ENCODE measurements at regions not wholly inside any gene's neighbourhood (a gene's known extent, or its start where the extent isn't known, plus 50 kb on each side); places are given as distances from the start of the nearest gene placed in this dataset.

DNA sequence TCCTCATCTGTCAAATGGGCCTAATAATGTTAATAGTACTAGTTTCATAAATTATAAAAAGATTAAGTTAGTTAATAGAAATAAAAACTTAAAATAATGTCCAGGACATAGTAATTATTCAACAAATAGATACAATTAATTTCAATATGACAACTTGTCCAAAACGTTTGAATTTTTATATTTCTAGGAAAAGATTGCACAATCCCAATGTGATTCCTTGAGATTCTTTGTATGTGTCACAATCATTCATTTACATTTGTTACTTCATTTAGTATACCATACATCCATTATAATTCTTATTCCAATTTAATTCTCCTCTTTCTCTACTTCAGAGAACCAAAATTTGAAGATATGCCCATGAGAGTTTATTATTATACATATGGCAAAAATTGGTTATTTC, 554.2 kb downstream of the GABRG1 start:
- H3K9me3 ChIP-seq (ENCODE audit: insufficient read depth, low read depth, low read length), result no peaks in the 10 kb centered on the region
- H3K36me3 ChIP-seq (ENCODE audit: insufficient read depth, low read length), result no peaks in the 10 kb centered on the region
- no peak overlapping the region for H3K27ac ChIP-seq (ENCODE audit: low read depth, low read length)
- H3K4me1 ChIP-seq (ENCODE audit: insufficient read depth, low read length), result no peaks in the 10 kb centered on the region
- WGBS, result 90% methylated on average over 1 of the region's 1 CpG
- no peaks in the 10 kb centered on the region for H3K27me3 ChIP-seq (ENCODE audit: insufficient read depth, low read length)
- no peak overlapping the region for H3K4me3 ChIP-seq (ENCODE audit: low read length)
- no peak overlapping the region for H3K9ac ChIP-seq (ENCODE audit: low read depth, low read length)

DNA sequence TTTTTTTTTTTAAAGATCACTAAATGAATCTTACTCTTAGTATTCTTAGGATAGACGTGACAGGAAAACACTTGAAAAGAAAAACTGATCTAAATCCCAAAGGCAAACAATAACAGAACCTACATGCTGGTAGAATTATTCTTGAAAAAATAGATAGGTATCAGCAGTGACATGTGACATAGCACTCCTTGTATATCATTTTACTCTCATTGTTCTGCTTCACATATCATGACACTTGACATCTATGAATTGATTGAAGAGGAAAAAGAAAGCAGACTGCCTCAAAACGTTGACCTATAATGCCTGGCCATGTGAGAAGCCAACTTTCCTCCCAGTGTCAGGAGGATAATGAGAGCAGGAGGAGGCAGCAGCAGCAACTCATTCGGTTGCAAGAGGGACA, 555.2 kb downstream of the GABRG1 start:
- 88% methylated on average over 2 of the region's 3 CpGs for WGBS

DNA sequence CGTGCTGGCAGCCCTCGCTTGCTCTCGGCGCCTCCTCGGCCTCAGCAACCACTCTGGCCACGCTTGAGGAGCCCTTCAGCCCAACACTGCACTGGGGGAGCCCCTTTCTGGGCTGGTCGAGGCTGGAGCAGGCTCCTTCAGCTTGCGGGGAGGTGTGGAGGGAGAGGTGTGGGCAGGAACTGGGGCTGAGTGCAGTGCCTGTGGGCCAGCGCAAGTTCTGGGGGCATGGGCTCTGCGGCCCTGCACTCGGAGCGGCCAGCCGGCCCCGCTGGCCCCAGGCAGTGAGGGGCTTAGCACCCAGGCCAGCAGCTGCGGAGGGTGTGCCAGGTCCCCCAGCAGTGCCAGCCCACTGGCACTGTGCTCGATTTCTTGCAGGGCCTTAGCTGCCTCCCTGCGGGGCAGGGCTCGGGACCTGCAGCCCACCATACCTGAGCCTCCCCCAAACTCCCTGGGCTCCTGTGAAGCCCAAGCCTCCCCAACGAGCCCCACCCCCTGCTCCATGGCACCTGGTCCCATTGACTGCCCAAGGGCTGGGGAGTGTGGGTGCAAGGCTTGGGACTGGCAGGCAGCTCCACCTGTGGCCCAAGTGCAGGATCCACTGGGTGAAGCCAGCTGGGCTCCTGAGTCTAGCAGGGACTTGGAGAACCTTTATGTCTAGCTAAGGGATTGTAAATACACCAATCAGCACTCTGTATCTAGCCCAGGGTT, 556.8 kb downstream of the GABRG1 start:
- Histone ChIP-seq H3K36me3 (ENCODE audit: insufficient read depth, low read length) (no peaks in the 10 kb centered on the region), H3K27me3 (ENCODE audit: insufficient read depth, low read length) (no peaks in the 10 kb centered on the region), H3K27ac (ENCODE audit: low read depth, low read length) (no peak overlapping the region), H3K4me3 (ENCODE audit: low read length) (no peak overlapping the region), H3K9ac (ENCODE audit: low read depth, low read length) (no peak overlapping the region), H3K4me1 (ENCODE audit: insufficient read depth, low read length) (no peaks in the 10 kb centered on the region), H3K9me3 (ENCODE audit: insufficient read depth, low read depth, low read length) (no peaks in the 10 kb centered on the region)
- 92% methylated on average over 19 of the region's 19 CpGs for WGBS

More for the DNA sequence above, 555.2 kb downstream of the GABRG1 start:
- no peaks in the 10 kb centered on the region for H3K4me1 ChIP-seq (ENCODE audit: insufficient read depth, low read length)
- no peak overlapping the region for H3K27ac ChIP-seq (ENCODE audit: low read depth, low read length)
- H3K9ac ChIP-seq (ENCODE audit: low read depth, low read length), result no peak overlapping the region
- no peak overlapping the region for H3K4me3 ChIP-seq (ENCODE audit: low read length)
- H3K9me3 ChIP-seq (ENCODE audit: insufficient read depth, low read depth, low read length), result no peaks in the 10 kb centered on the region
- H3K36me3 ChIP-seq (ENCODE audit: insufficient read depth, low read length), result no peaks in the 10 kb centered on the region
- H3K27me3 ChIP-seq (ENCODE audit: insufficient read depth, low read length), result no peaks in the 10 kb centered on the region

DNA sequence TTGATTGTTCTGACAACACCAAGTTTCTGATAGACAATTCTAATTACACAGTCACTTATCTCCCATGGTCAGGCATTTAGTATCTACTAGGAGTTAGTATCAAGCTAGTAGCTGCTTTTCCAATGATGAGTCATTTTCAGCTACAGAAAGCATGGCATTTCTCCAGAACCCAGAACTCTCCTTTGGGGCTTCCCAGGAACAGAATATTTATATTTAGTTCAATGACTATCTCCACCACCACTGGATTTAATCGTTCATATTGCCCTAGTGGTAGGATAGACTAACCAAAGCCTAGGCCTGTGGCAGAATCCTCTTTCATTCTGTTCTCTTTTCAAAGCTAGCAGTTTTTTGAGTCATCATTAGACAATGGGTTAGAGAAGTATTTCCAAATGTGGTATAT, 569.4 kb downstream of the GABRG1 start:
- no peak overlapping the region for H3K9ac ChIP-seq (ENCODE audit: low read depth, low read length)
- no peak overlapping the region for H3K27ac ChIP-seq (ENCODE audit: low read depth, low read length)
- no peak overlapping the region for H3K4me3 ChIP-seq (ENCODE audit: low read length)
- WGBS, result 88% methylated on average over 1 of the region's 1 CpG
- H3K9me3 ChIP-seq (ENCODE audit: insufficient read depth, low read depth, low read length), result no peaks in the 10 kb centered on the region
- H3K4me1 ChIP-seq (ENCODE audit: insufficient read depth, low read length), result peaks cover 6% of the 10 kb centered on the region; the same call in 1 of the 2 replicates
- H3K27me3 ChIP-seq (ENCODE audit: insufficient read depth, low read length), result no peaks in the 10 kb centered on the region
- no peaks in the 10 kb centered on the region for H3K36me3 ChIP-seq (ENCODE audit: insufficient read depth, low read length)

DNA sequence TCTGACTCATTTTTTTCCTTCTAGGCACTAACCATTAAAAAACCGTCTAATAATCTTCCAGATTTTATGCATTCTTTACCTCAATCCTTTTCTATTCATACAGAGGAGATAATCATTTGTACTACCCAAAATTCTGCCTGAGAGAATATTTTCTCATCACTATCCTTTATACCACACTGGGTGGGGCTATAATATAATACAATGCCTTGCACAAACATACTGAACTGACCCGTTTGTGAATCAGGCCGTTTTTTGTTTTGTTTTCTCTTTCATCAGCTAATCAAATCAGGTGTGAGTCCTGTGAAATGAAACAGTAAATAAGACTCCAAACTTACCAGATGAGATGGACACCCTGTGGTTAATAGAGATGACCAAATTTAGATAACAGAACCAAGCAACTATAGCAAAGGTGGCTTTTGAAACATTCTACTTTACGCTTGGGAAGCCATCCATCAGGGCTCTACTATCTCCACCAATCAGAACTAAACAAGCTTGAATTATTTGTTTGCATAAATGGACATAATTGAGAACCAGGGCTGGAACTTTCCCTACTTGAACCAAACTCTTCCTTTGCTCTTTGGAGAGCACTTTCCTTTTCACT, 573.0 kb downstream of the GABRG1 start:
- H3K27ac ChIP-seq (ENCODE audit: low read depth, low read length), result no peak overlapping the region
- no peaks in the 10 kb centered on the region for H3K36me3 ChIP-seq (ENCODE audit: insufficient read depth, low read length)
- H3K9me3 ChIP-seq (ENCODE audit: insufficient read depth, low read depth, low read length), result no peaks in the 10 kb centered on the region
- H3K27me3 ChIP-seq (ENCODE audit: insufficient read depth, low read length), result no peaks in the 10 kb centered on the region
- H3K4me1 ChIP-seq (ENCODE audit: insufficient read depth, low read length), result peaks cover 6% of the 10 kb centered on the region; the same call in 1 of the 2 replicates
- H3K4me3 ChIP-seq (ENCODE audit: low read length), result no peak overlapping the region
- no peak overlapping the region for H3K9ac ChIP-seq (ENCODE audit: low read depth, low read length)
- WGBS, result 92% methylated on average over 3 of the region's 4 CpGs

DNA sequence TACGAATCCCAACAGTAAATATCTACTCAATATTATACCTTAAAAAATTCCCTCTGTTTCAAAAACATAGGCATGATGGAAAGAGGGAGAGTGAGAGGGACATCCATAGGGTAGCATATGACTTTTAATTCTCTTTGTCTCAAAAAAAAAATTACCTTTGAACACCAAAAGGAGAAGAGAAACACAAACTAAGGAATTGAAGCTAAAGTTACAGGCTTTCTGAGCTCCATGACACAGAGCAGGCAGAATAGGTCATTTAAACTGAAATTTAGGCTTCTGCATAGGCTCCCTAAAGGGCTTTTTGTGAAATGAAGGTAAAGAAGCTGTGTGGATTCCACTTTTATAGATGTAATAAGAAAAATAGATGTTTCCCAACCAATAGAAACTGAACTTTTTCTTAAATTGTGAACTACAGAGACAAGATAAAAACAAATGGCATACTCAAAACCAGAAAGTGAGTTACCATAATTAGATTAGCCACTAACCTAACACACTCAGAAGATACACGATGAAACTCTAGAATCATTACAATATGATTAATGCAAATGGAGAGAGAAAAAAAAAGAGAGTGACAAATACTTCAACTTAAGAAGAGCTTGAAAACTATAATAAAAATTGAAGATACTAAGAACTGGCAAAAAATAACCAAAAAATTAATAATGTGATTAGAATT, 584.6 kb downstream of the GABRG1 start:
- no peaks in the 10 kb centered on the region for H3K4me1 ChIP-seq (ENCODE audit: insufficient read depth, low read length)
- no peaks in the 10 kb centered on the region for H3K27me3 ChIP-seq (ENCODE audit: insufficient read depth, low read length)
- no peak overlapping the region for H3K27ac ChIP-seq (ENCODE audit: low read depth, low read length)
- H3K4me3 ChIP-seq (ENCODE audit: low read length), result no peak overlapping the region
- WGBS, result 100% methylated on average over 1 of the region's 2 CpGs
- H3K9me3 ChIP-seq (ENCODE audit: insufficient read depth, low read depth, low read length), result peaks cover 4% of the 10 kb centered on the region
- no peaks in the 10 kb centered on the region for H3K36me3 ChIP-seq (ENCODE audit: insufficient read depth, low read length)
- no peak overlapping the region for H3K9ac ChIP-seq (ENCODE audit: low read depth, low read length)

DNA sequence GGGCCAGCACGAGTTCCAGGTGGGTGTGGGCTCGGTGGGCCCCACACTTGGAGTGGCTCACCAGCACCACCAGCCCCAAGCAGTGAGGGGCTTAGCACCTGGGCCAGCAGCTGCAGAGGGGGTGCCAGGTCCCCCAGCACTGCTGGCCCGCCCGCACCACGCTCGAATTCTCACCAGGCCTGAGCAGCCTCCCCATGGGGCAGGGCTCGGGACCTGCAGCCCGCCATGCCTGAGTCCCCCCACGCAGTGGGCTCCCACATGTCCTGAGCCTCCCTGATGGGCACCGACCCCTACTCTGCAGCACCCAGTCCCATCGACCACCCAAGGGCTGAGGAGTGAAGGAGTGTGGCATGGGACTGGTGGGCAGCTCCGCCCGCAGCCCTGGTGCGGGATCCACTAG, 593.4 kb downstream of the GABRG1 start:
- Histone ChIP-seq H3K4me1 (ENCODE audit: insufficient read depth, low read length) (no peaks in the 10 kb centered on the region), H3K27me3 (ENCODE audit: insufficient read depth, low read length) (no peaks in the 10 kb centered on the region)
- 98% methylated on average over 14 of the region's 14 CpGs for WGBS

DNA sequence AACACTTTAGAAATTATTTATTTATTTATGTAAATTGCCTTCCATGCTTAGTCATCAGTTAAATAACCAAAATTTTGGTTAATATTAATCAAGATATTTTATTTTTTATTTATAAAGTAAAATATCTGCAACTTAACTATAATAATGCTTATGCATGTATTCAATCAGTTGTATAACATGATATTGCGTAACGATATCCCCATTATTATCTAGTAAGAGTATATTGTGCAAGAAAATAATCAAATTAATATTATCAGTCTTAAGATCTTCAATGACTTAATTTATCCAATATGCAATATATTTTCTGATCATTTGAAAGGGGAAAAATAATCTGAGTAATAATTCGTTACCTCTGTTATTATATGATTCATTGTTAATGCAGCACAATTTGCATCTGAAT, 596.7 kb downstream of the GABRG1 start:
- no peaks in the 10 kb centered on the region for H3K36me3 ChIP-seq (ENCODE audit: insufficient read depth, low read length)
- no peak overlapping the region for H3K27ac ChIP-seq (ENCODE audit: low read depth, low read length)
- no CpG with 5 or more reads among the region's 3 CpGs for WGBS
- H3K9me3 ChIP-seq (ENCODE audit: insufficient read depth, low read depth, low read length), result peaks cover 13% of the 10 kb centered on the region
- H3K27me3 ChIP-seq (ENCODE audit: insufficient read depth, low read length), result no peaks in the 10 kb centered on the region
- H3K4me3 ChIP-seq (ENCODE audit: low read length), result no peak overlapping the region
- H3K9ac ChIP-seq (ENCODE audit: low read depth, low read length), result no peak overlapping the region
- H3K4me1 ChIP-seq (ENCODE audit: insufficient read depth, low read length), result no peaks in the 10 kb centered on the region

More for the DNA sequence above, 593.4 kb downstream of the GABRG1 start:
- peaks cover 13% of the 10 kb centered on the region for H3K9me3 ChIP-seq (ENCODE audit: insufficient read depth, low read depth, low read length)
- H3K36me3 ChIP-seq (ENCODE audit: insufficient read depth, low read length), result no peaks in the 10 kb centered on the region
- H3K4me3 ChIP-seq (ENCODE audit: low read length), result no peak overlapping the region
- H3K9ac ChIP-seq (ENCODE audit: low read depth, low read length), result no peak overlapping the region
- H3K27ac ChIP-seq (ENCODE audit: low read depth, low read length), result no peak overlapping the region

DNA sequence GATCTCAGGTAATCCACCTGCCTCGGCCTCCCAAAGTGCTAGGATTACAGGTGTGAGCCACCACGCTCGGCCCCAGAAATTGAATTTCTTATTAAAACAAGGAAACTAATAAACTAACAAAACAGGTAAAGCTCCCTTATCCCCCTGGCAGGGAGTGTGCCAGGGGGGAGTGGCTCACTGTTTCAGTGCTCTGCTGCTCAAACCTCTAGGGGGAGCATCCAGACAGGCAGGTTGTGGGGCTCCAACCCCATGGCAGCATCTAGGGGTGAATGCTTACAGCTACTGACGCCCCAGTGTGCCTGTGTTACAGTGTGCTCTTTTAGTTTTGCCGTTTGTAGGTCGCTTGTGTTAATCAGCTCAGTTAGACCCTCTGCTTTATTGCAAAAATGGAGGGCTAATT, 605.0 kb downstream of the GABRG1 start:
- no peaks in the 10 kb centered on the region for H3K4me1 ChIP-seq (ENCODE audit: insufficient read depth, low read length)
- no peak overlapping the region for H3K9ac ChIP-seq (ENCODE audit: low read depth, low read length)
- 94% methylated on average over 6 of the region's 6 CpGs for WGBS
- H3K27me3 ChIP-seq (ENCODE audit: insufficient read depth, low read length), result no peaks in the 10 kb centered on the region
- H3K27ac ChIP-seq (ENCODE audit: low read depth, low read length), result no peak overlapping the region
- H3K36me3 ChIP-seq (ENCODE audit: insufficient read depth, low read length), result no peaks in the 10 kb centered on the region
- no peaks in the 10 kb centered on the region for H3K9me3 ChIP-seq (ENCODE audit: insufficient read depth, low read depth, low read length)
- no peak overlapping the region for H3K4me3 ChIP-seq (ENCODE audit: low read length)

DNA sequence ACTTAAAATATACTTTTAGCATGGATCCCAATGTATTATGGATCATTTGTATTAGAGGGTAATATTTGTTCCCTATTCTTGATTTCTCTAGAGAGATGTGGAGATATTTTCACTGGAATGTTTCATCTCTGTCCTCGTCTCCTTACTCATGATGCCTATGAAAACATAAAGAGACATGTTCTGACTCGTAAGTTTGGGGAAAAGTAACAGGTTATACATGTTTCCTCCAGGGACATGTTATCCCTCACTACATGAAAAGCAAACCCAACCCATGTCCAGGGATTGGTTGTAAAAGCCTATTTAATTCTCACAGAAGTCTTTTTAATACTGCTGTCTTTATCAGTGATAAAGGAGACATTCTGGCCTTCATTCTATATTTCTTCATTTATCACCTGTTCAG, 621.4 kb downstream of the GABRG1 start:
- Histone ChIP-seq H3K36me3 (ENCODE audit: insufficient read depth, low read length) (no peaks in the 10 kb centered on the region), H3K27ac (ENCODE audit: low read depth, low read length) (no peak overlapping the region), H3K4me1 (ENCODE audit: insufficient read depth, low read length) (no peaks in the 10 kb centered on the region), H3K9ac (ENCODE audit: low read depth, low read length) (no peak overlapping the region), H3K9me3 (ENCODE audit: insufficient read depth, low read depth, low read length) (no peaks in the 10 kb centered on the region), H3K4me3 (ENCODE audit: low read length) (no peak overlapping the region), H3K27me3 (ENCODE audit: insufficient read depth, low read length) (no peaks in the 10 kb centered on the region)
- 89% methylated on average over 2 of the region's 2 CpGs for WGBS

DNA sequence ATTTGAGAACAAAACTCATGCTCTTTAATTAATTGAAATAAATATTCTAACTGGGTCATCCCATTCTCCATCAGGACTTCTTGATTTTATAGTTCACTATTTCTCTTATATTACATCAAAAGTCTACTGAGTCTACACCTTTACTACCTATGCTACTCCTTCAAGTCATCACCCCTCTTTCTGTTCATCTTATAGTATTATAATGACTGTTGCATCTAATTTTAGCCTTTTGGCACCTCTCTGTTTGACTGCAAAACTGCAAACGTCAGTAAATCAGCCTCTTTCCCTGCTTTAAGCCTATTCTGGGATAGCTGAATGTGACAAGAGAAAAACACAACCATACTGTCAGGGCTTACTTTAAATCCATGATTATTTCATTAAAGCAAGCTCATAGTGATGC, 639.1 kb downstream of the GABRG1 start:
- Histone ChIP-seq H3K36me3 (ENCODE audit: insufficient read depth, low read length) (no peaks in the 10 kb centered on the region), H3K27me3 (ENCODE audit: insufficient read depth, low read length) (no peaks in the 10 kb centered on the region), H3K9ac (ENCODE audit: low read depth, low read length) (no peak overlapping the region), H3K4me1 (ENCODE audit: insufficient read depth, low read length) (no peaks in the 10 kb centered on the region), H3K4me3 (ENCODE audit: low read length) (no peak overlapping the region), H3K27ac (ENCODE audit: low read depth, low read length) (no peak overlapping the region), H3K9me3 (ENCODE audit: insufficient read depth, low read depth, low read length) (no peaks in the 10 kb centered on the region)
- 73% methylated on average over 1 of the region's 1 CpG for WGBS

Data from HUES64 (cell line).